Upper lobe of left lung (tissue), 6 donors: ENCODE measurements at regions not wholly inside any gene's neighbourhood (a gene's known extent, or its start where the extent isn't known, plus 50 kb on each side); places are given as distances from the start of the nearest gene placed in this dataset.

Experiments
- ATAC-seq, 2 donors: fragments of 200-7000 bp; cut with Tn5 transposase; one replicate each; pipeline ENCODE4 v1.9.1; 2022; ENCODE audit warnings: mild to moderate bottlenecking in 2 of 2, moderate library complexity in 2 of 2; ENCODE audit not compliant: low FRiP score in 2 of 2
- DNase-seq, 2 donors: peaks; one replicate each; pipeline ENCODE4 v3.0.0-alpha.2; 2019 to 2020
- H3K27ac ChIP-seq, 4 donors: fragments of 200-600 bp; sonication (generic); one replicate each; pipeline ENCODE4 v1.5.1; 2016 to 2019
- H3K27me3 ChIP-seq, 4 donors: fragments of 200-600 bp; sonication (generic); one replicate each; pipeline ENCODE4 v1.5.1; 2017 to 2019
- H3K36me3 ChIP-seq, 4 donors: fragments of 200-600 bp; sonication (generic); one replicate each; pipeline ENCODE4 v1.5.1; 2016 to 2019
- H3K4me1 ChIP-seq, 4 donors: fragments of 200-600 bp; sonication (generic); one replicate each; pipeline ENCODE4 v1.5.1; 2018 to 2019
- H3K4me3 ChIP-seq, 4 donors: fragments of 200-600 bp; sonication (generic); one replicate each; pipeline ENCODE4 v1.5.1; 2017 to 2019; ENCODE audit warnings: mild to moderate bottlenecking in 2 of 4, moderate library complexity in 1 of 4
- H3K9me3 ChIP-seq, 4 donors: fragments of 200-600 bp; sonication (generic); one replicate each; pipeline ENCODE4 v1.5.1; 2018 to 2019
- CTCF ChIP-seq, 6 experiments: fragments of 450-650 bp in 4 of 6; fragments of 200-600 bp in 2 of 6; sonication (generic) in 2 of 6; IDR thresholded peaks; one replicate each; pipeline ENCODE4 v1.5.1; 2016 to 2019; ENCODE audit warnings: antibody characterized with exemption in 6 of 6
- EP300 ChIP-seq, 4 donors: sonication (generic); formaldehyde crosslinking; IDR thresholded peaks; one replicate each; pipeline ENCODE4 v1.5.1; 2017; ENCODE audit warnings: antibody characterized with exemption in 4 of 4, control low read depth in 2 of 4
- POLR2A ChIP-seq, 4 donors: fragments of 450-650 bp; IDR thresholded peaks; one replicate each; pipeline ENCODE4 v1.5.1; 2016 to 2017; ENCODE audit warnings: antibody characterized with exemption in 4 of 4, mild to moderate bottlenecking in 2 of 4
- POLR2AphosphoS5 ChIP-seq, 2 donors: sonication (generic); formaldehyde crosslinking; IDR thresholded peaks; one replicate each; pipeline ENCODE4 v1.5.1; 2017; ENCODE audit warnings: antibody characterized with exemption in 2 of 2
- whole genome bisulfite sequencing, 2 donors: methylation state at CpG; one replicate each; pipeline ENCODE4 v1.1.5; 2017 to 2018; 5-methylcytosine and 5-hydroxymethylcytosine counted together
- donor health status: DM: no; HTN: no; CAD: no; lungs with moderate emphysema.
- donor health status: DM: no; HTN: yes; CAD: no; lungs with severe emphysema.

- peak; percentile 80 to 84 for DNase-seq
- H3K9me3 ChIP-seq = no peaks in the 10 kb centered on the region
- ATAC-seq = peak; percentile 84
- 3 to 10% methylated on average over 7 to 21 of the region's 25 CpGs for WGBS, 2 donors
- no peaks in the 10 kb centered on the region for H3K27me3 ChIP-seq
- H3K4me3 ChIP-seq = peak overlapping the region in 3 of 4 donors; percentile 28 to 39 (median 37)
- H3K4me1 ChIP-seq = peaks cover 0 to 9% (median 6%) of the 10 kb centered on the region in 4 donors
- H3K27ac ChIP-seq = no peak overlapping the region
- H3K36me3 ChIP-seq = no peaks in the 10 kb centered on the region
- peak; percentile 54 to 80 (median 69) for TF ChIP-seq CTCF (IDR thresholded peaks at IDR 0.05)
- no peak for TF ChIP-seq POLR2AphosphoS5 (IDR thresholded peaks at IDR 0.05)
These were observed 119.9 kb upstream of the TMEM45B start for GRCh38 chr11:129695571-129696308.

- TF ChIP-seq POLR2A (IDR thresholded peaks at IDR 0.05) = no peak
- TF ChIP-seq POLR2AphosphoS5 (IDR thresholded peaks at IDR 0.05) = no peak
- no peak for TF ChIP-seq EP300 (IDR thresholded peaks at IDR 0.05)
- TF ChIP-seq CTCF (IDR thresholded peaks at IDR 0.05) = no peak
- no peak for ATAC-seq
- WGBS, 2 donors = 57 to 64% methylated on average over 13 of the region's 13 CpGs
- H3K4me1 ChIP-seq = peaks cover 0 to 9% (median 6%) of the 10 kb centered on the region in 4 donors
- no peaks in the 10 kb centered on the region for H3K27me3 ChIP-seq
- DNase-seq = no peak
- H3K36me3 ChIP-seq = no peaks in the 10 kb centered on the region
- H3K4me3 ChIP-seq = peak overlapping the region in 1 of 4 donors; percentile 37
- no peaks in the 10 kb centered on the region for H3K9me3 ChIP-seq
- H3K27ac ChIP-seq = no peak overlapping the region
These were observed 119.2 kb upstream of the TMEM45B start for GRCh38 chr11:129696309-129696989.

GRCh38 chr11:129698212-129698611 is 117.4 kb upstream of the TMEM45B start:
- whole genome bisulfite sequencing, 2 donors = 41 to 55% methylated on average over 1 of the region's 1 CpG
- H3K27me3 ChIP-seq = no peaks in the 10 kb centered on the region
- H3K4me3 ChIP-seq = no peak overlapping the region
- H3K9me3 ChIP-seq = no peaks in the 10 kb centered on the region
- ATAC-seq (no peak), DNase-seq (no peak)
- peaks cover 0 to 9% (median 6%) of the 10 kb centered on the region in 4 donors for H3K4me1 ChIP-seq
- no peak for TF ChIP-seq CTCF (IDR thresholded peaks at IDR 0.05)
- no peak for TF ChIP-seq POLR2AphosphoS5 (IDR thresholded peaks at IDR 0.05)
- TF ChIP-seq POLR2A (IDR thresholded peaks at IDR 0.05) = no peak
- no peak for TF ChIP-seq EP300 (IDR thresholded peaks at IDR 0.05)
- H3K36me3 ChIP-seq = no peaks in the 10 kb centered on the region
- no peak overlapping the region for H3K27ac ChIP-seq

GRCh38 chr11:129699711-129700304 is 115.8 kb upstream of the TMEM45B start:
- no peak overlapping the region for H3K4me3 ChIP-seq
- no peak overlapping the region for H3K27ac ChIP-seq
- ATAC-seq (no peak), DNase-seq (no peak)
- TF ChIP-seq EP300 (IDR thresholded peaks at IDR 0.05) (no peak), CTCF (IDR thresholded peaks at IDR 0.05) (no peak), POLR2AphosphoS5 (IDR thresholded peaks at IDR 0.05) (no peak), POLR2A (IDR thresholded peaks at IDR 0.05) (no peak)
- no peaks in the 10 kb centered on the region for H3K27me3 ChIP-seq
- no peaks in the 10 kb centered on the region for H3K36me3 ChIP-seq
- peaks cover 0 to 9% (median 6%) of the 10 kb centered on the region in 4 donors for H3K4me1 ChIP-seq
- no peaks in the 10 kb centered on the region for H3K9me3 ChIP-seq
- WGBS, 2 donors = 84 to 85% methylated on average over 12 to 14 of the region's 14 CpGs
